ENCODE measurements at regions not wholly inside any gene's neighbourhood (a gene's known extent, or its start where the extent isn't known, plus 50 kb on each side); places are given as distances from the start of the nearest gene placed in this dataset.
A peak's percentile ranks its signal among the peaks of the same experiment; 100 is the strongest.

- Mint-ChIP-seq H3K4me1 (ENCODE audit: low read depth) (peaks cover 8% of the 10 kb centered on the region), H3K9me3 (peaks cover 13% of the 10 kb centered on the region), H3K27ac (no peak overlapping the region), H3K27me3 (ENCODE audit: low read depth) (no peaks in the 10 kb centered on the region), H3K36me3 (ENCODE audit: low read depth) (no peaks in the 10 kb centered on the region), H3K4me3 (ENCODE audit: low read depth) (no peak overlapping the region)
- intact Hi-C loops (cut with micrococcal nuclease), result no loop called here
- DNase-seq (ENCODE audit: low spot score), result no peak
Observed at GRCh38 chr6:15980801-15981200, 148.1 kb upstream of the MYLIP start.

GRCh38 chr6:15978426-15978825, 150.5 kb upstream of the MYLIP start:
- Mint-ChIP-seq H3K4me1 (ENCODE audit: low read depth) (peaks cover 2% of the 10 kb centered on the region), H3K27ac (no peak overlapping the region), H3K4me3 (ENCODE audit: low read depth) (no peak overlapping the region), H3K27me3 (ENCODE audit: low read depth) (no peaks in the 10 kb centered on the region), H3K36me3 (ENCODE audit: low read depth) (peaks cover 4% of the 10 kb centered on the region), H3K9me3 (peaks cover 29% of the 10 kb centered on the region)
- intact Hi-C loops (cut with micrococcal nuclease), result no loop called here
- DNase-seq (ENCODE audit: low spot score), result no peak

DNA sequence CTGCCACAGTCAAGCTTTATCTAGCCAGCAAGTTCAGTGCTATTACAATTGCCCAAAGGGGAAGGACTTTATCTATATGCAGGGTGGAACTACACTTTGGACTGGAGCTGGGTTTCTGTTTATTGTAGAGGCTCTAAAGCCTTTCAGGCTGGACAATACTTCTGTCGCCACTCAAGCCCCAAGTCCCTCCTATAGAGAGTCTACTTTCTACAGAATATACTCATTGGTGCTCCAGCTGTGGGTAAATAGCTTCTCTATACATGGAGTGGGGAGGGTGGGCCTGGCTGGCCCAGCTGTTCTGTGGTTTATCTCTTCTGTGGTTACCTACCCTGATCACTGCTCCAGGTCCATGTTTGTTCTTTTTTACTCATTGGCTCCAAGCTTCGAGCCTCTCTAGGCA, 151.8 kb upstream of the MYLIP start:
- Mint-ChIP-seq H3K4me1 (ENCODE audit: low read depth) (peaks cover 2% of the 10 kb centered on the region), H3K27ac (no peak overlapping the region)
- no peak for DNase-seq (ENCODE audit: low spot score)

DNA sequence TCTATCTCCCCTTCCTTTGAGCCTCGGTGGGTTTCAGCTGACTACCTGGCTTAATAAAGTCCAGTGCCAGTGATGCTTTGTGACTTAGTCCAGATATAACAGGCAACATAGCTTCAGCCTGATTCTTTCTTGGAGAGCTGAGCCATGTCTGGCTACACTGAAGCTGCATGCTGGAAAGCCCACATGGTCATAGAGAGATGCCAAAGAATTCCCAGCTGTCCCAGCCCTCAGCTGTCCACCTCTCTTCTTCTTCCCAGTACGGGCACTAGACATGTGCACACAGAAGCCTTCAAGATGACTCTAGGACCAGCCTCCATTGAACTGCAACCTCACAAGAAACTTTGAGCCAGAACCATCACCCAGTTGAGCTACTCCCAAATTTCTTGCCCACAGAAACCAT, 154.1 kb upstream of the MYLIP start:
- Mint-ChIP-seq H3K9me3 (peaks cover 27% of the 10 kb centered on the region), H3K36me3 (ENCODE audit: low read depth) (peaks cover 4% of the 10 kb centered on the region)

More for the DNA sequence above, 151.8 kb upstream of the MYLIP start:
- Mint-ChIP-seq H3K36me3 (ENCODE audit: low read depth) (peaks cover 4% of the 10 kb centered on the region), H3K9me3 (peaks cover 28% of the 10 kb centered on the region), H3K4me3 (ENCODE audit: low read depth) (no peak overlapping the region), H3K27me3 (ENCODE audit: low read depth) (no peaks in the 10 kb centered on the region)
- intact Hi-C loops (cut with micrococcal nuclease), result no loop called here

DNA sequence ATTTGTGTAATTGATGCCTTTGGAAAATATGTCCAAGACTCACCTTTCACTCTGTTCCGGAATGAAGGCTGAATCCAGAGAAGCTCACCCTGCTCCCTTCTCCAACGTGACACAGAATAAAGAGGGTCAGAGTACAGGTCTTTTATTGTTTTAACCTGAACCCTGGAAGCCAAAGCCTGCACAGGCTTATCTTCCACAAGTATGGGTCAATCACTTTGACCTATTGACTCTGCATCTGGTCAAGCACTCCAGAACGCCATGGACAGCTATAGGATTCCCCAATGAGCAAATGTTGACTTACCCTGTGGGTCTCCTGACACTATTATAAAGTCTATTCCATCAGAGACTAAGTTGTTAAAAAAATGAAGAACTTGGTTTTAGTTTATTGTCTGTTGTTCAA, 158.4 kb upstream of the MYLIP start:
- no peak for DNase-seq (ENCODE audit: low spot score)
- H3K4me1 Mint-ChIP-seq (ENCODE audit: low read depth), result no peaks in the 10 kb centered on the region
- intact Hi-C loops (cut with micrococcal nuclease), result no loop called here
- H3K36me3 Mint-ChIP-seq (ENCODE audit: low read depth), result peaks cover 4% of the 10 kb centered on the region
- H3K27me3 Mint-ChIP-seq (ENCODE audit: low read depth), result no peaks in the 10 kb centered on the region
- no peak overlapping the region for H3K4me3 Mint-ChIP-seq (ENCODE audit: low read depth)
- peaks cover 27% of the 10 kb centered on the region for H3K9me3 Mint-ChIP-seq
- no peak overlapping the region for H3K27ac Mint-ChIP-seq

More for the DNA sequence above, 154.1 kb upstream of the MYLIP start:
- intact Hi-C loops (cut with micrococcal nuclease), result no loop called here
- H3K27me3 Mint-ChIP-seq (ENCODE audit: low read depth), result no peaks in the 10 kb centered on the region
- no peak overlapping the region for H3K27ac Mint-ChIP-seq
- DNase-seq (ENCODE audit: low spot score), result no peak
- H3K4me1 Mint-ChIP-seq (ENCODE audit: low read depth), result peaks cover 2% of the 10 kb centered on the region
- H3K4me3 Mint-ChIP-seq (ENCODE audit: low read depth), result no peak overlapping the region

GRCh38 chr6:15969236-15969778, 159.6 kb upstream of the MYLIP start:
- intact Hi-C loops (cut with micrococcal nuclease), result no loop called here

DNA sequence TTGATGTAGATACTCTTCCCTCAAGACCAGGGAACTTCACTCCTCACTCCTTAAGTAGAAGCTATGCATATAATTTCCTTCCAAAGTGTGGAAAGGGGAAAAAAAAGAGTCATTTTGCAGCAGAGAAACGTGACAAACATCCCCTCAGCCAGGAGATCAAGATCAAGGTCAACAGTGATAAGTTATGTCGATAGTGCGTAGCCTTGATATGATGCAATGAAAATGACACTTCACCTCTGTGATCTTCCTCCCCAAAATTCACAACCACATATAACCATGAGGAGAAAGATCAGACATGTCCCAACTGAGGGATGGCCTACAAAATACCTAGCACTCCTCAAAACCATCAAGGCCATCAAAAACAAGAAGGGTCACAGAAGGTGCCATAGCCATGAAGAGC, 160.4 kb upstream of the MYLIP start:
- intact Hi-C loops (cut with micrococcal nuclease), result no loop called here

More at GRCh38 chr6:15969236-15969778, 159.6 kb upstream of the MYLIP start:
- Mint-ChIP-seq H3K27me3 (ENCODE audit: low read depth) (no peaks in the 10 kb centered on the region), H3K4me1 (ENCODE audit: low read depth) (no peaks in the 10 kb centered on the region), H3K27ac (no peak overlapping the region), H3K36me3 (ENCODE audit: low read depth) (peaks cover 4% of the 10 kb centered on the region), H3K9me3 (peaks cover 20% of the 10 kb centered on the region), H3K4me3 (ENCODE audit: low read depth) (no peak overlapping the region)
- DNase-seq (ENCODE audit: low spot score), result no peak

DNA sequence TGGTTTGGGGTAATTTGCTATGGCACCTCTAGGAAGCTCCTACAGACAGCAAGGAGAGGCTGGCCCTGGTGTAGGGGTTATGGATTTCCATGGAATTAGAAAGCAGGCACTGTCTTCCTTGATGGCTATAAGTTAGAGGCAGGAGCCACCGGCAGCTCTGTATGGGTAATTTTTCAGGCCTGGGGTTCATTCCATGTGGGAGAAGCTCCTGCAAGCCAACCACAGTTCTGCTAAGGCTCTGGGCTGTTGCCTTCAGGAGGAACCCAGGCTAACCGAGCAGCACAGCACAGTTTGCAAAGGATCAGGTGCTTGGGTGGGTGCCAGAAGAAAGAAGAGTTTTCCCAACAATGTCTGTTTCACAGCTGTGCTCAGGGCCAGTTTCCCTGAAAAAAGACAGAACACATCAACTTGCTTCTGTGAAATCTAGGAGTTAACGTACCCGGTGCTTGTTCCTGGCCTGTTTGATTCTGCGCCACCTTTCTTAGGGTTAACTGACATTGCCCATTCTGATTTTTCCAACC, 162.8 kb upstream of the MYLIP start:
- intact Hi-C loops (cut with micrococcal nuclease), result no loop called here
- H3K4me3 Mint-ChIP-seq (ENCODE audit: low read depth), result no peak overlapping the region
- H3K27me3 Mint-ChIP-seq (ENCODE audit: low read depth), result no peaks in the 10 kb centered on the region
- H3K27ac Mint-ChIP-seq, result no peak overlapping the region
- H3K9me3 Mint-ChIP-seq, result peaks cover 6% of the 10 kb centered on the region
- peaks cover 6% of the 10 kb centered on the region for H3K36me3 Mint-ChIP-seq (ENCODE audit: low read depth)
- H3K4me1 Mint-ChIP-seq (ENCODE audit: low read depth), result peaks cover 28% of the 10 kb centered on the region
- DNase-seq (ENCODE audit: low spot score), result no peak

More for the DNA sequence above, 160.4 kb upstream of the MYLIP start:
- H3K4me3 Mint-ChIP-seq (ENCODE audit: low read depth), result no peak overlapping the region
- no peaks in the 10 kb centered on the region for H3K36me3 Mint-ChIP-seq (ENCODE audit: low read depth)
- no peak overlapping the region for H3K27ac Mint-ChIP-seq
- peaks cover 12% of the 10 kb centered on the region for H3K9me3 Mint-ChIP-seq
- DNase-seq (ENCODE audit: low spot score), result no peak
- peaks cover 6% of the 10 kb centered on the region for H3K4me1 Mint-ChIP-seq (ENCODE audit: low read depth)
- no peaks in the 10 kb centered on the region for H3K27me3 Mint-ChIP-seq (ENCODE audit: low read depth)

- Mint-ChIP-seq H3K27ac (peak overlapping the region; percentile 86), H3K27me3 (ENCODE audit: low read depth) (no peaks in the 10 kb centered on the region), H3K36me3 (ENCODE audit: low read depth) (peaks cover 9% of the 10 kb centered on the region), H3K4me3 (ENCODE audit: low read depth) (no peak overlapping the region), H3K4me1 (ENCODE audit: low read depth) (peaks cover 32% of the 10 kb centered on the region), H3K9me3 (peaks cover 6% of the 10 kb centered on the region)
- peak; percentile 39 for DNase-seq (ENCODE audit: low spot score)
- intact Hi-C loops (cut with micrococcal nuclease), result loop anchor here (2.0 kb wide), 3 partner anchors 32 to 186 kb away; no protein-coding TSS in a partner anchor
Observed at GRCh38 chr6:15962449-15962764, 166.5 kb upstream of the MYLIP start.

DNA sequence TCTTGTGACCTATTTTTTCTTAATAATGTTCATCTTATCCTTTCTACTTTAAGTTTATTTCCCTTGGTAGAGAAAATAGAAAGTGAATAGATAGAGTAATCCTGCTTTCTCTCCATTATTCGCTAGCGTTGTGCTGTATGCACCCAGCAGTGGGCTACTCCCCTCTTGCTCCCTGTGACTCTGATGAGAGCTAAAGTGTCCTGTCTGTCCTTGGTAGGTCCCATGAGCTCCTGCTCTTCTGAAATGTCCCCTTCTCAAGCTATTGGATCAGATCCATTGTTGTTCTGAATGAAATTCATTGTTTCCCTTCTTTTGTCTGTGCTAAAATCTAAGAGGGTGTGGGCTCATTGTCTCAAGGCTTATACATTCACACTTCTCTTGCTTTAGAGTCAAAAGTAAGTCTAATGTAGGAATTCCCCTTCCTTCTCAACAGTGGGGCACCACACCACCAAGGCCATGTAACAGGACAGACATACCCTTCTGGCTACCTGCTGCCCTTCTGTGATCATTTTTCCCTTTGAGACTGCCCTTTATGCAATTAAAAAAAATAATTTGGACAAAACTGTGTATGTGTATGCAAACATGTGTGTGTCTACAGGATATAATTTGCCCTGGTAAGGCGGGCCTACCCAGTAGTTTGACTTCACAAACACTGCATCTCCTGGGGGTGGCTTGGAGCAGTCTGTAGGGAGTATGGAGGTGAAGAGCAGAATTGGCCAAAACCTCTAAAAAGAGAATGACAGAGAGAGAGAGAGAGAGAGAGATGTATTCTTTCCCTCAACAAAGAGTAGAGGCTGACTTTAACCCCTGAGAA, 167.0 kb upstream of the MYLIP start:
- H3K27me3 Mint-ChIP-seq (ENCODE audit: low read depth), result no peaks in the 10 kb centered on the region
- H3K4me1 Mint-ChIP-seq (ENCODE audit: low read depth), result peaks cover 37% of the 10 kb centered on the region
- DNase-seq (ENCODE audit: low spot score), result no peak
- peaks cover 9% of the 10 kb centered on the region for H3K36me3 Mint-ChIP-seq (ENCODE audit: low read depth)
- peak overlapping the region; percentile 86 for H3K27ac Mint-ChIP-seq
- intact Hi-C loops (cut with micrococcal nuclease), result loop anchor here (2.0 kb wide), 3 partner anchors 33 to 185 kb away; no protein-coding TSS in a partner anchor
- peaks cover 6% of the 10 kb centered on the region for H3K9me3 Mint-ChIP-seq
- no peak overlapping the region for H3K4me3 Mint-ChIP-seq (ENCODE audit: low read depth)

- DNase-seq (ENCODE audit: low spot score), result no peak
- peaks cover 9% of the 10 kb centered on the region for H3K36me3 Mint-ChIP-seq (ENCODE audit: low read depth)
- H3K9me3 Mint-ChIP-seq, result peaks cover 6% of the 10 kb centered on the region
- intact Hi-C loops (cut with micrococcal nuclease), result no loop called here
- peaks cover 45% of the 10 kb centered on the region for H3K4me1 Mint-ChIP-seq (ENCODE audit: low read depth)
- no peak overlapping the region for H3K4me3 Mint-ChIP-seq (ENCODE audit: low read depth)
- H3K27me3 Mint-ChIP-seq (ENCODE audit: low read depth), result no peaks in the 10 kb centered on the region
- H3K27ac Mint-ChIP-seq, result peak overlapping the region; percentile 36
Observed at GRCh38 chr6:15960740-15961634, 167.9 kb upstream of the MYLIP start.

GRCh38 chr6:15957655-15958169, 171.2 kb upstream of the MYLIP start:
- Mint-ChIP-seq H3K36me3 (ENCODE audit: low read depth) (peaks cover 9% of the 10 kb centered on the region), H3K4me3 (ENCODE audit: low read depth) (no peak overlapping the region)
- DNase-seq (ENCODE audit: low spot score), result no peak

More at GRCh38 chr6:15957655-15958169, 171.2 kb upstream of the MYLIP start:
- Mint-ChIP-seq H3K9me3 (peaks cover 6% of the 10 kb centered on the region), H3K27me3 (ENCODE audit: low read depth) (no peaks in the 10 kb centered on the region), H3K4me1 (ENCODE audit: low read depth) (peaks cover 51% of the 10 kb centered on the region), H3K27ac (no peak overlapping the region)
- intact Hi-C loops (cut with micrococcal nuclease), result no loop called here

All from activated T-helper 2 cell treated with anti-CD3 and anti-CD28 coated beads, Interferon-gamma antibody, Interleukin-2, Interleukin-4, amounts not matched to agents 10 μg/mL and 5 μg/mL and 100 μg/mL, durations not matched to agents 14 hours and 24 hours and 36 hours (primary cell).